ENCODE measurements at regions not wholly inside any gene's neighbourhood (a gene's known extent, or its start where the extent isn't known, plus 50 kb on each side); places are given as distances from the start of the nearest gene placed in this dataset.

GRCh38 chr9:17970277-17970676 is 391.4 kb downstream of the SH3GL2 start:
- FAIRE-seq = no peak

GRCh38 chr9:17978773-17979172 is 399.9 kb downstream of the SH3GL2 start:
- no peak for FAIRE-seq

GRCh38 chr9:17986595-17986994 is 407.7 kb downstream of the SH3GL2 start:
- FAIRE-seq = no peak

- no peak for FAIRE-seq
Measured at GRCh38 chr9:17987189-17987588, 408.3 kb downstream of the SH3GL2 start.

- no peak for FAIRE-seq
Measured at GRCh38 chr9:17988489-17988888, 409.6 kb downstream of the SH3GL2 start.

- no peak for FAIRE-seq
Measured at GRCh38 chr9:17990602-17991001, 411.7 kb downstream of the SH3GL2 start.

- FAIRE-seq = no peak
Measured at GRCh38 chr9:17993024-17993423, 414.2 kb downstream of the SH3GL2 start.

- FAIRE-seq = no peak
Measured at GRCh38 chr9:17994695-17995425, 416.0 kb downstream of the SH3GL2 start.

- no peak for FAIRE-seq
Measured at GRCh38 chr9:17996728-17997127, 417.9 kb downstream of the SH3GL2 start.

GRCh38 chr9:18002718-18003438 is 424.0 kb downstream of the SH3GL2 start:
- no peak for FAIRE-seq

GRCh38 chr9:18006591-18006990 is 427.7 kb downstream of the SH3GL2 start:
- no peak for FAIRE-seq

- no peak for FAIRE-seq
Measured at GRCh38 chr9:18007621-18008020, 428.8 kb downstream of the SH3GL2 start.

GRCh38 chr9:18009902-18010301 is 431.0 kb downstream of the SH3GL2 start:
- no peak for FAIRE-seq

GRCh38 chr9:18010492-18010891 is 431.6 kb downstream of the SH3GL2 start:
- no peak for FAIRE-seq

- FAIRE-seq = no peak
Measured at GRCh38 chr9:18012170-18012569, 433.3 kb downstream of the SH3GL2 start.

- FAIRE-seq = no peak
Measured at GRCh38 chr9:18014556-18014955, 435.7 kb downstream of the SH3GL2 start.

- no peak for FAIRE-seq
Measured at GRCh38 chr9:18015116-18015515, 436.2 kb downstream of the SH3GL2 start.

- FAIRE-seq = no peak
Measured at GRCh38 chr9:18017136-18017535, 438.3 kb downstream of the SH3GL2 start.

- FAIRE-seq = no peak
Measured at GRCh38 chr9:18018221-18018620, 439.4 kb downstream of the SH3GL2 start.

- FAIRE-seq = no peak
Measured at GRCh38 chr9:18018661-18019060, 439.8 kb downstream of the SH3GL2 start.

- FAIRE-seq = no peak
Measured at GRCh38 chr9:18020121-18020745, 441.4 kb downstream of the SH3GL2 start.

- FAIRE-seq = no peak
Measured at GRCh38 chr9:18022642-18023041, 443.8 kb downstream of the SH3GL2 start.

- FAIRE-seq = no peak
Measured at GRCh38 chr9:18023332-18023731, 444.5 kb downstream of the SH3GL2 start.

- FAIRE-seq = no peak
Measured at GRCh38 chr9:18032636-18033035, 441.3 kb upstream of the ADAMTSL1 start.

Data from endometrium (tissue), 2 donors.